ENCODE measurements at regions not wholly inside any gene's neighbourhood (a gene's known extent, or its start where the extent isn't known, plus 50 kb on each side); places are given as distances from the start of the nearest gene placed in this dataset.

DNA sequence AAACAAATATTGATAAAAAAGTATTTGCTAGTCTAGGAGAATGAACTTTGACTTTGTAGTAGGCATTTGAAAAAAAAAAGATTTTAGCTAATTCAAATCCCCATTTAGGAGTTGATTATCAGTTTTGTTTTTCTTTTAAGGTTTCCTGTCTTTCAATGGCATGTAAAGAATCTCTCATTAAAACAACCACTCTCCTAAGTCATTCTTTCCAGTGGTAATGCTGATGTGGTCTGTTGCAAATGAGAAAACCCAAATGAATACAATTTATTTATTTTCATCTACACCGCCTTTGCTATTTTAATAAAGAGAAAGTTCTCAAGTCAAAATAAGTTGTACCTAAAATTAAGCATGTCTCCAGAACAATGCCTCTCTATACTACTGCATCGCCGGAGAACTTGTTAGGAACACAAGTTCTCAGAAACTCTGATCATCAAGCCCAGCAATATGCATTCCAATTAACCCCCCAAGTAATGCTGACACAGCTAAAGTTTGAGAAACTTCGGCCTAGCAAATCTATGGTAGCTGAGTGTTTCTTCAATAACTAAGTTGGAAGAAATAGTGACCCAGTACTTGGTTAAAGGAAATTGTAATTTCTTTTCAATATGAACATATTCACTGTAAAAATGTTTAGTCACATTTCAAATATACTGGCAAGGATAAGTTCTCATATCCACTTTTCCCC lies 255.1 kb downstream of the PTPRC start:
- Histone ChIP-seq H3K4me1 (no peaks in the 10 kb centered on the region), H3K9me3 (no peaks in the 10 kb centered on the region), H3K27ac (no peak overlapping the region), H3K4me3 (no peak overlapping the region), H3K27me3 (no peaks in the 10 kb centered on the region), H3K36me3 (no peaks in the 10 kb centered on the region)
- WGBS, 2 donors, result 89 to 92% methylated on average over 4 of the region's 4 CpGs
- no peak for TF ChIP-seq POLR2A (IDR thresholded peaks at IDR 0.05)
- no peak for TF ChIP-seq CTCF (IDR thresholded peaks at IDR 0.05)
- intact Hi-C loops (cut with DNase I), result no loop called here
- no peak for DNase-seq

- WGBS, 2 donors, result 72 to 86% methylated on average over 3 of the region's 3 CpGs
- no peaks in the 10 kb centered on the region for H3K36me3 ChIP-seq
- no peak for DNase-seq
- H3K9me3 ChIP-seq, result no peaks in the 10 kb centered on the region
- no peaks in the 10 kb centered on the region for H3K27me3 ChIP-seq
- no peak for TF ChIP-seq CTCF (IDR thresholded peaks at IDR 0.05)
- TF ChIP-seq POLR2A (IDR thresholded peaks at IDR 0.05), result no peak
- H3K4me1 ChIP-seq, result peaks cover 0 to 5% (median 4%) of the 10 kb centered on the region in 3 donors
- H3K27ac ChIP-seq, result no peak overlapping the region
- no peak overlapping the region for H3K4me3 ChIP-seq
- intact Hi-C loops (cut with DNase I), result no loop called here
Observed at GRCh38 chr1:198901266-198901665, 262.4 kb downstream of the PTPRC start.

DNA sequence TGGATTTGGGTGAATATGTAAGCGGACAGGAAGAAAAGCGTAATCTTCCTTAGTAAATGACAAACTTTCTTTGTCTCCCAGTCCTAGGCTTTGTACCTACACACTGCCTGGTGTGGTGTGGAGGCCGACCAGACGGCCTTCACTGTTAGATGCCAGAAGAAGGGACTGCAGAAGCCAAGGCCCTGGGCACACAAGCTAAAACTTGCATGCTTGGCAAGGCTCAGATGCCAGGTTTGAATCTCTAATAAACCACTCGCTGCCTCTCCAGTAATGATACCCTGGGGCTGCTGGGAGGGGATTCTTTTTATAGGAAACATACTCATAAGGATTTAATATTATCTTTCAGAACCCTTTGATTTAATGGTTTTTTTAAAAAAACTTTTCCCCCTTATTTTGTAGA lies 263.8 kb downstream of the PTPRC start:
- no peaks in the 10 kb centered on the region for H3K36me3 ChIP-seq
- TF ChIP-seq POLR2A (IDR thresholded peaks at IDR 0.05) (no peak), CTCF (IDR thresholded peaks at IDR 0.05) (no peak)
- intact Hi-C loops (cut with DNase I), result no loop called here
- H3K27me3 ChIP-seq, result no peaks in the 10 kb centered on the region
- no peak overlapping the region for H3K4me3 ChIP-seq
- WGBS, 2 donors, result 45 to 65% methylated on average over 5 of the region's 5 CpGs
- H3K9me3 ChIP-seq, result no peaks in the 10 kb centered on the region
- peaks cover 0 to 5% (median 4%) of the 10 kb centered on the region in 3 donors for H3K4me1 ChIP-seq
- DNase-seq, result no peak
- H3K27ac ChIP-seq, result no peak overlapping the region

DNA sequence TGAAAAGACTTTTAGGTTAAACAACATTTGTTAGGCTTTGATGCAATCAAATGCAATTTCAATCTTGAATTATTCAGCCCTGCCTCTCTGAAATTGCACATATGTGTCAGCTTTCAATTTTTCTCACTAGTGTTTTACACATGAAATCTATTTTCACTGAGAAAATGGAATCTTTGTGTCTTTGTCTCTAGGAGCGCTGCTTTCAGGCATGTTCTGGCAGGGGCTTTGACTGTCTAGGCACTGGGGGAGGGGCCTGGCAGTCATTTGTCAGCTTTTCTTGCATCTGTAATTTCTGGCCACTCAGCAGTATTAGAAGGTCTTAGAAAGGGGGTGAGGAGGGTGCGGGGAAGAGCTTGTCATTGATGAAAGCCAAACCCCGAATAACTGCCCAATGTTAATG lies 264.4 kb downstream of the PTPRC start:
- no peaks in the 10 kb centered on the region for H3K27me3 ChIP-seq
- H3K9me3 ChIP-seq, result no peaks in the 10 kb centered on the region
- peaks cover 0 to 5% (median 4%) of the 10 kb centered on the region in 3 donors for H3K4me1 ChIP-seq
- no peak for DNase-seq
- no peak for TF ChIP-seq CTCF (IDR thresholded peaks at IDR 0.05)
- no peak for TF ChIP-seq POLR2A (IDR thresholded peaks at IDR 0.05)
- no peak overlapping the region for H3K4me3 ChIP-seq
- H3K27ac ChIP-seq, result no peak overlapping the region
- no peaks in the 10 kb centered on the region for H3K36me3 ChIP-seq
- WGBS, 2 donors, result 45 to 48% methylated on average over 3 of the region's 3 CpGs
- intact Hi-C loops (cut with DNase I), result no loop called here

GRCh38 chr1:198903621-198904020 lies 264.8 kb downstream of the PTPRC start:
- intact Hi-C loops (cut with DNase I), result no loop called here
- H3K27ac ChIP-seq, result no peak overlapping the region
- no peaks in the 10 kb centered on the region for H3K27me3 ChIP-seq
- 58 to 68% methylated on average over 3 of the region's 3 CpGs for WGBS, 2 donors
- H3K4me3 ChIP-seq, result no peak overlapping the region
- TF ChIP-seq CTCF (IDR thresholded peaks at IDR 0.05) (no peak), POLR2A (IDR thresholded peaks at IDR 0.05) (no peak)
- peaks cover 0 to 5% (median 4%) of the 10 kb centered on the region in 3 donors for H3K4me1 ChIP-seq
- no peaks in the 10 kb centered on the region for H3K9me3 ChIP-seq
- H3K36me3 ChIP-seq, result no peaks in the 10 kb centered on the region
- no peak for DNase-seq
